Retinal pigment epithelial cell (primary cell): ENCODE measurements at regions not wholly inside any gene's neighbourhood (a gene's known extent, or its start where the extent isn't known, plus 50 kb on each side); places are given as distances from the start of the nearest gene placed in this dataset.

Experiments
- DNase-seq: peaks from one replicate; pipeline ENCODE4 v3.0.0-alpha.2; 2010; ENCODE audit warnings: low read depth
- H3K4me3 ChIP-seq: 2 replicates; pipeline ENCODE4 v1.5.1; 2011; ENCODE audit warnings: mild to moderate bottlenecking, low read length, control low read depth, moderate library complexity
- TF ChIP-seq, protein P1 (sequence below): conservative IDR thresholded peaks from 2 replicates; pipeline ENCODE4 v1.5.1; 2011; ENCODE audit warnings: low read depth, low read length, control low read depth, inconsistent platforms

DNA sequence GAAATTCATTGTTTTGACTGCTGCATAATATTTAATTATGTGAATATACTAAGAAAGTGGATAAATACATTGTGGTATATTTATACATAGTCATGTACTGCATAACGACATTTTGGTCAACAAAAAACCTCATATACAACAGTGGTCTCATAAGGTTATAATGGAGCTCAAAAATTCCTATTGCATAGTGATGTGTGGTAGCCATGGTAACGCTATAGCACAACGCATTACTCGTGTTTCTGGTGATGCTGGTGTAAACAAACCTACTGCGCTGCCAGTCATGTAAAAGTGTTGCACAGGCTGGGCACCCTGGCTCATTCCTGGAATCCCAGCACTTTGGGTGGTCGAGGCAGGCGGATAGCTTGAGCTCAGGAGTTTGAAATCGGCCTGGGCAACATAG, 52.6 kb upstream of the NHLH2 start:
- no peak overlapping the region for H3K4me3 ChIP-seq
- TF ChIP-seq, protein P1, sequence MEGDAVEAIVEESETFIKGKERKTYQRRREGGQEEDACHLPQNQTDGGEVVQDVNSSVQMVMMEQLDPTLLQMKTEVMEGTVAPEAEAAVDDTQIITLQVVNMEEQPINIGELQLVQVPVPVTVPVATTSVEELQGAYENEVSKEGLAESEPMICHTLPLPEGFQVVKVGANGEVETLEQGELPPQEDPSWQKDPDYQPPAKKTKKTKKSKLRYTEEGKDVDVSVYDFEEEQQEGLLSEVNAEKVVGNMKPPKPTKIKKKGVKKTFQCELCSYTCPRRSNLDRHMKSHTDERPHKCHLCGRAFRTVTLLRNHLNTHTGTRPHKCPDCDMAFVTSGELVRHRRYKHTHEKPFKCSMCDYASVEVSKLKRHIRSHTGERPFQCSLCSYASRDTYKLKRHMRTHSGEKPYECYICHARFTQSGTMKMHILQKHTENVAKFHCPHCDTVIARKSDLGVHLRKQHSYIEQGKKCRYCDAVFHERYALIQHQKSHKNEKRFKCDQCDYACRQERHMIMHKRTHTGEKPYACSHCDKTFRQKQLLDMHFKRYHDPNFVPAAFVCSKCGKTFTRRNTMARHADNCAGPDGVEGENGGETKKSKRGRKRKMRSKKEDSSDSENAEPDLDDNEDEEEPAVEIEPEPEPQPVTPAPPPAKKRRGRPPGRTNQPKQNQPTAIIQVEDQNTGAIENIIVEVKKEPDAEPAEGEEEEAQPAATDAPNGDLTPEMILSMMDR, result no peak
- DNase-seq, result no peak

GRCh38 chr1:115898020-115898419, 57.1 kb upstream of the NHLH2 start:
- TF ChIP-seq, protein P1, result no peak
- H3K4me3 ChIP-seq, result no peak overlapping the region
- no peak for DNase-seq

DNA sequence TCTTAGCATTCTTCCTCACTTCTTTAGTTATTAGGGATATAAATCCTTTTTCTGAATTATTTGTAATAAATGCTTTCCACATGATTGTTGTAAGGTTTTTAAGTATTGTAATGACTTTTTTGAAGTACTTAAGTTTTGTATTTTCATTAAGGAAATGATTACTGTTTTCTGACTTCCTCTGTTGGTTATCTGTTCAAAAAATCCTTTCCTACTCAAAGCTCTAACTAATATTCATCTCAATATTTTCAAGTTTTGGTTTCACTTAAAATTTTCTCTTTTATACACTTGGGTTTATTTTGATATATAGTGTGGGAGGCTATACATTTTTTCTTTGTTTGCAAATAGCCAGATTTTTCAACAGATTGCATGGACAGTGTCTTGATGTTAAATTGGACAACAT, 59.9 kb upstream of the NHLH2 start:
- TF ChIP-seq, protein P1, result no peak
- H3K4me3 ChIP-seq, result no peak overlapping the region
- DNase-seq, result no peak

GRCh38 chr1:115906627-115907026, 65.7 kb upstream of the NHLH2 start:
- H3K4me3 ChIP-seq, result no peak overlapping the region
- TF ChIP-seq, protein P1, result no peak
- DNase-seq, result no peak

DNA sequence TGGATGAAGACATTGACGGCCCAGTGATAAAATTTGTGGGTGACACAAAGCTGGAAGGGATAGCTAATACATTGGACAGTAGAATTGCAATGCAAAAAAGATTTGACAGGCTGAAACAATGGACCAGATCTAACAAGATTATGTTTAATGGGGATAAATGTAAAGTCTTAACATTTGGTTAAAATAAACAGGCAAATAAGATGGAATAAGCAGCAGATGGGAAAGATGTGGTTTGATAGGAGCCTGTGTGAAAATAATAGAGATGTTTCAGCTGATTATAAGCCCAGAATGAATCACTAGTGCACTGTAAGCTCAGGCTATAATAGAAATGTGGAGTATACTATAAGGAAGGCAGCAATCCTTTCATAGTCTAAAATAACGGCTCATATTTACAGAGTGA, 66.2 kb upstream of the NHLH2 start:
- DNase-seq, result no peak
- no peak overlapping the region for H3K4me3 ChIP-seq
- TF ChIP-seq, protein P1, result no peak

- TF ChIP-seq, protein P1, result no peak
- no peak overlapping the region for H3K4me3 ChIP-seq
- peak; percentile 5 for DNase-seq
These were observed 67.6 kb upstream of the SLC22A15 start for GRCh38 chr1:115908565-115909274.

GRCh38 chr1:115910231-115910630, 66.1 kb upstream of the SLC22A15 start:
- TF ChIP-seq, protein P1, result no peak

More at GRCh38 chr1:115910231-115910630, 66.1 kb upstream of the SLC22A15 start:
- DNase-seq, result no peak
- H3K4me3 ChIP-seq, result no peak overlapping the region
